Fibroblast of pulmonary artery (primary cell): ENCODE measurements at regions not wholly inside any gene's neighbourhood (a gene's known extent, or its start where the extent isn't known, plus 50 kb on each side); places are given as distances from the start of the nearest gene placed in this dataset.

Experiments
- DNase-seq: peaks from one replicate; pipeline ENCODE4 v3.0.0-alpha.2; 2010; ENCODE audit warnings: low read depth
- H3K4me3 ChIP-seq: replicated peaks from 2 replicates; pipeline ENCODE4 v1.5.1; 2011; ENCODE audit warnings: low read depth, mild to moderate bottlenecking, control low read depth, low read length, moderate library complexity
- CTCF ChIP-seq: IDR thresholded peaks from 2 replicates; pipeline ENCODE4 v1.5.1; 2011; ENCODE audit warnings: mild to moderate bottlenecking, control low read depth, low read length, inconsistent platforms; ENCODE audit errors: missing control alignments

- no peak for DNase-seq
- TF ChIP-seq CTCF: no peak
- H3K4me3 ChIP-seq: no peak overlapping the region
Measured at GRCh38 chr4:32672359-32672758, 1952.2 kb downstream of the PCDH7 start.

- no peak overlapping the region for H3K4me3 ChIP-seq
- TF ChIP-seq CTCF: no peak
- no peak for DNase-seq
Measured at GRCh38 chr4:32680946-32681345, 1960.8 kb downstream of the PCDH7 start.

GRCh38 chr4:32684160-32684559 is 1964.0 kb downstream of the PCDH7 start:
- no peak overlapping the region for H3K4me3 ChIP-seq
- DNase-seq: no peak
- TF ChIP-seq CTCF: no peak

DNA sequence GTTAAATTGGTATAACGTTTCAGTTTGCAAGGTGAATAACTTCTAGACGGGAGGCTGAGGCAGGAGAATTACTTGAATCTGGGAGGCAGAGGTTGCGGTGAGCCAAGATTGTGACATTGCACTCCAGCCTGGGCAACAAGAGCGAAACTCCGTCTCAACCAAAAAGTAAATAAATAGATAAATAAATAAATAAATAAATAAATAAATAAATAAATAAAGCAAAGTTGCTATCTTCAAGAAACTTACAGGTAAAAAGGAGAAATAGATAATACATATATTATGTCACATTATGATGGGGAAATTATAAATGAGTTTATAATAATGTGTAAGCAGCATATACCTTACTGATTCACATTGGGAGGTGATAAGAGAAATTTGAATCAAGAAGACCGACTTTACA is 1966.0 kb downstream of the PCDH7 start:
- H3K4me3 ChIP-seq: no peak overlapping the region
- no peak for DNase-seq
- TF ChIP-seq CTCF: no peak

GRCh38 chr4:32689518-32689917 is 1969.3 kb downstream of the PCDH7 start:
- peak; percentile 3 for DNase-seq
- H3K4me3 ChIP-seq: no peak overlapping the region
- TF ChIP-seq CTCF: no peak

DNA sequence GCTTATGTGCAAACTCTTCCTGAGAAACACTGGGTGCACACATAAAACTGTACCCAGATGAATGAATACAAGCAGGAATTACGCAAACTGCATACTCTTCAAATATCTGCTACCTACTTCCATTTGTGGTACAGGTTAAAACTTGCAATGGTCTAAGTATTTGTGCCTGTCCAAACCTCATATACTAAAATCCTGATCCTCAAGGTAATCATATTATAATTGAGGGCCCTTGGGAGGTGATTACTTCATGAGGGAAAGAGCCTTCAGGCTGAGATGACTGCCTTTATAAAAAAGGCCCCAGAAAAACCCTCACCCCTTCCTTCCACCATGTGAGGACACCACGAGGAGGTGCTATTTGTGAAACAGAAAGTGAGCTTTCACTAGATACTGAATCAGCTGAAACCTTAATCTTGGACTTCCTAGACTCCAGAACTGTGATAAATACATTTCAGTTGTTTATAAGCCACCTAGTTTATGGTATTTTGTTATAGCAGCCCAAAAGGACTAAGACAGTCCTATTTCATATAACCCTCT is 1977.2 kb downstream of the PCDH7 start:
- no peak for DNase-seq
- TF ChIP-seq CTCF: no peak
- no peak overlapping the region for H3K4me3 ChIP-seq

DNA sequence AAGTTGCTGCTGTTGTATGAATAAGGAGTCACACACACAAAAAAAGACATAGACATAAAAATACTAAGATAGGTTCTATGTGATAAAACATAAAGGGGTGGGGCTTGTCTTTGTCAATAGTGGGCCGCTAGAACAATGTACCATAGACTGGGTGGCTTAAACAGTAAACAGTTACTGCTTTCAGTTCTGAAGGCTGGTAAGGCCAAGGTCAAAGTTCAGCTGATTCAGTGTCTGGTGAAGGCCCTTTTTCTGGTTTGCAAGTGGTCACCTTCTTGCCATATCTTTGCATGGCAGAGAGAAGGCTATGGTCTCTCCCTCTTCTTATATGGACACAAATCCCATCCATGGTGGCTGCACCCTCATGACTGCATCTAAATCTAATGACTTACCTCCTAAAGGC is 1980.7 kb downstream of the PCDH7 start:
- DNase-seq: no peak
- no peak for TF ChIP-seq CTCF

More for the DNA sequence above, 1980.7 kb downstream of the PCDH7 start:
- H3K4me3 ChIP-seq: no peak overlapping the region
